Epithelial cell of proximal tubule (primary cell): ENCODE measurements at regions not wholly inside any gene's neighbourhood (a gene's known extent, or its start where the extent isn't known, plus 50 kb on each side); places are given as distances from the start of the nearest gene placed in this dataset.

Source experiments
- DNase-seq: peaks from one replicate; pipeline ENCODE4 v3.0.0-alpha.2; 2011; ENCODE audit warnings: low read depth
- H3K4me3 ChIP-seq: 2 replicates; pipeline ENCODE4 v1.5.1; 2011; ENCODE audit warnings: low read depth, mild to moderate bottlenecking, low read length
- TF ChIP-seq, protein P1 (sequence below): conservative IDR thresholded peaks from 2 replicates; pipeline ENCODE4 v1.5.1; 2012; ENCODE audit warnings: low read depth, mild to moderate bottlenecking, low read length

DNA sequence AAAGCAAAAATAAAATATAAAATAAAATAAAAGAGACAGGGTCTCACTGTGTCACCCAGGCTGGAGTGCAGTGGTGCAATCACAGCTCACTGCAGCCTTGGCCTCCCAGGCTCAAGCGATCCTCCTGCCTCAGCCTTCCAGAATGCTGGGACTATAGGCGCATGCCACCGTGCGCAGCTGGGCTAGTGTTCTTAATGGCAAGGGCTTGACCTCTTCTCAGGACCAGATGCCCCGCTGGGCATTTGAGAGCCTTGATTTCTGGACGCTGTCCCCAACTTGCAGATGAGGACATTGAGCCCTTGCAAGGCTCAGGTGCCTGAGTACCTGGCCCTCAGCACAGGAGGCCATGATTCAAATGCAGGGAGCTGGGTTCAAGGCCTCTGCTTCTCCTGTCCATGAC is 82.6 kb downstream of the DHCR7 start:
- H3K4me3 ChIP-seq = no peak overlapping the region
- TF ChIP-seq, protein P1, sequence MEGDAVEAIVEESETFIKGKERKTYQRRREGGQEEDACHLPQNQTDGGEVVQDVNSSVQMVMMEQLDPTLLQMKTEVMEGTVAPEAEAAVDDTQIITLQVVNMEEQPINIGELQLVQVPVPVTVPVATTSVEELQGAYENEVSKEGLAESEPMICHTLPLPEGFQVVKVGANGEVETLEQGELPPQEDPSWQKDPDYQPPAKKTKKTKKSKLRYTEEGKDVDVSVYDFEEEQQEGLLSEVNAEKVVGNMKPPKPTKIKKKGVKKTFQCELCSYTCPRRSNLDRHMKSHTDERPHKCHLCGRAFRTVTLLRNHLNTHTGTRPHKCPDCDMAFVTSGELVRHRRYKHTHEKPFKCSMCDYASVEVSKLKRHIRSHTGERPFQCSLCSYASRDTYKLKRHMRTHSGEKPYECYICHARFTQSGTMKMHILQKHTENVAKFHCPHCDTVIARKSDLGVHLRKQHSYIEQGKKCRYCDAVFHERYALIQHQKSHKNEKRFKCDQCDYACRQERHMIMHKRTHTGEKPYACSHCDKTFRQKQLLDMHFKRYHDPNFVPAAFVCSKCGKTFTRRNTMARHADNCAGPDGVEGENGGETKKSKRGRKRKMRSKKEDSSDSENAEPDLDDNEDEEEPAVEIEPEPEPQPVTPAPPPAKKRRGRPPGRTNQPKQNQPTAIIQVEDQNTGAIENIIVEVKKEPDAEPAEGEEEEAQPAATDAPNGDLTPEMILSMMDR = no peak
- no peak for DNase-seq

DNA sequence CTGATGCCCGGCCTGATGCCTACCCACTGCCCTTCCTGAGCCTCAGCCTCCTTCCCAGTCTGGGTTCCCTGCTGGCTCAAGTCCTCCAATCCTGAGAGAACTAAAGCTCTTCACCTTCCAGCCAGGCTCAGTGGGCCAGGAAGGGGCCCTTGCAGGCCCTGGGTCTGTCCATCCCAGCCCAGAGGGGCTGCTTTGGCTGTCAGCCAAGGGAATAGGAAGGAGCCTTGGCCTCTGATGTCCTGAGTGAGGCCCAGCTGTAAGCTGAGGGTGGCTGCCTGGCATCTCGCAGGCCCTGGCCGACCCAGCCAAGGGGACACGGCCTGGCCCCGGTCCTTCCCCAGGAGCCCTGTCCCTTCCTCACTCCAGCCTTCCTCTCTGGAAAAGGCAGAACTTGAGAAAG is 83.4 kb downstream of the DHCR7 start:
- TF ChIP-seq, protein P1 = no peak
- H3K4me3 ChIP-seq = no peak overlapping the region
- no peak for DNase-seq

DNA sequence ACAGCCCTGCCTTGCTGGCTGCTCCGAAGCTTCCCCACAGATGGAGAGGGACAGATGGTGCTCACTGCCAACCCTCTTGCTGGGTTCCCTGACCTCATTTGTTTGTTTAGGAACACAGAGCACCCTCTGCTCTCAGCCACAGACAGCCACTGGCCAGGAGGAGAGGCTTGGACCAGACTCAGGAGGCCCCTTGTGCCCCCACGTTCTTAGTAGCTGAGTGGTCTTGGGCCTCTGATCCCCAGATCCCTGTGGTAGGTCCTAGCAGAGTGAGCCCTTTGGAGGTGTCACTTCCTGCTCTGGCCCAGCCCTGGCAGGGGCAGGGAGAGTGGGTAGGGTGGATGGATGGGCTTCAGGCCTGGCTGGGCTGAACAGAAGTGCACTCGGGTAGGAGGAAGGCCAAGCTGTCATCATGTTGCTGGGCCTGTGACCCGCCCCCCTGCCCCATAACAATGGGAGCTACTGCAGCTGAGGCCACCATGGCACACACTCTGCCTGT is 84.0 kb downstream of the DHCR7 start:
- TF ChIP-seq, protein P1 = no peak
- no peak overlapping the region for H3K4me3 ChIP-seq

DNA sequence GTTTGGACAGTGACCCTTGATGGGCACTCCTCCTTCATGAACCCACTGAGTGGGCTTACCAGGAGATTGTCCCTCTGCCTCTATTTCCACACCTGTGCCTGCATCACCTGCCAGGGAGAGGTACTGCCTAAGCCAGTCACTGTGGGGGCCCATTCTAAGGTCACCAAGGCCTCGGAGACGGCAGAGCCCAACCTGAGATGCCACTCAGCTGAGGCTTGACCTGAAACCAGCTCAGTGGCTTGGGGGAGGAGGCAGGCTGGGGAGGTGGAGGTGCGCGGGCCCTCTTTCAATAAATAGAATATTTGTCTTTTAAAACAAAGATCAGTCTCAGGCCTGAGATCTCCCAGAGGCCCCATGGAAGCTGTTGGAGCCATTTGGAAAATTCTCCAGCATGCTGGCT is 84.5 kb downstream of the DHCR7 start:
- TF ChIP-seq, protein P1 = no peak
- no peak for DNase-seq
- no peak overlapping the region for H3K4me3 ChIP-seq

More for the DNA sequence above, 84.0 kb downstream of the DHCR7 start:
- no peak for DNase-seq

DNA sequence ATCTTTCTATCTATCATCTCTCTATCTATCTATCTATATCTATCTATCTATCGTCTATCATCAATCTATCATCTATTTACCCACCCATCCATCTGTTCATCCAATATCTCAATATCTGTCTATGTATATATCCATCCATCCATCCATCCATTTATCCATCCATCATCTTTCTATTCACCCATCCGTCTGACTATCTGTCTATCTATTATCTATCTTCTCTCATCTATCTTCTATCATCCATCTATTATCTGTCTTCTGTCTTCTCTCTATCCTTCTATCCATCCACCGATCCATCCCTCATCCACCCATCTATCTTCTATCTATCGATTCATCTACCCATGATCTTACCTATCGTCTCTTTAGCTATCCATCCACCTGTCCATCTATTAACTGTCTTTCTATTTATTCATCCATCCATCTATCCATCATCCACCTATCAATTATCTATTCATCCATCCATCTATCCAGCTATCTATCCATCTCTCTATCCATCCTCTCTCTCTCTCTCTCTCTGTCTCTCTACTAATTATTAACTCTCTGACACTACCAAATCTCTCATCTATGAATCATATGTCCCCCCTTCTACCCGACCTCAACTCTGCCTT is 89.1 kb downstream of the DHCR7 start:
- TF ChIP-seq, protein P1 = no peak
- no peak for DNase-seq
- no peak overlapping the region for H3K4me3 ChIP-seq

DNA sequence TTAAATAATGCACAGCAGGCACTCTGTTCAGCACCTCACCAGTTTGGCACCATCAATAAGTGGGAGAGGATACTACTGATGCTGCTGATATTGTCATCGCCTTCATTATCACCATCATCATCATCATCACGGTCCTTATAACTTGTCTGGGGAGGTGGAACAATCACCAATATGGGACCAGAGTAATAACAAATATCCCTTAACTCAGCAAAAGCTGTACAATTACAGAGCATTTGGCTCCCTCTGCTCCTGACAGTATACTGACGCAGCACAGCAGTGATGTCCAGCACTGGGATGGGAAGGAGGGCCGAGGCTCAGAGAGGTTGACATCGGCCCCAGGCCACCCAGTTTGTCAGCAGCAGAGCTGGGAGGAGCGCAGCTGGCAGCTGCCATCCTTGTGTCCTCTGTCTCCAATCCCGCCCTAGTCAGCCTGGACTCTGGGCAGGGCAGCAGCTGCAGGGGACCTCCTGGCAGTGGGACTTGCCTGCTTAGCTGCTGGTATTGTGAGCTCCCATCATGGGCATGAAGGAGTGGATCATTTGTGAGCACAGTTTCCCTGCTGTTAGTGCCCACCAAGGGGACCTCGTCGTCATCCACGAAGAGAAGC is 90.0 kb downstream of the DHCR7 start:
- DNase-seq = no peak
- TF ChIP-seq, protein P1 = no peak
- H3K4me3 ChIP-seq = no peak overlapping the region

DNA sequence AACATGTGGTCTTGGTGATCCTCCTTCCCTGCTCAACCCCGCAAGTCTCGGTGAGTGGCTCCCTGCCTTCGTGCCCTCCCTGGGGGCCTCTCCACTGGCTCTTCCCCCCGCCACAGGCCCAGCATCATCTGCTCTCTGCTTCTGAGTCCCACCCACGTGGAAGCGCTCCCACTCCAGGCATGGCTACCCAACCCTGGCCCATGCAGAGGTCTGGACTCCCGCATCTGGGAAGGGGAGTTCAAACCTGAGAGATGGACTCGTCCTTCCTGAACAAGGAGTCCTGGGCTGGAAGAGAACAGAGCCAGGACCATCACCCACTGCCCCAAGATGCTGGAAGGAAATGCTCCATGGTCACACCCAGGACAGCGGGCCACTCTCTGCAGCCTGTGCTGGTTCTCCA is 90.8 kb downstream of the DHCR7 start:
- H3K4me3 ChIP-seq = no peak overlapping the region
- DNase-seq = no peak
- TF ChIP-seq, protein P1 = no peak
